ENCODE measurements at regions not wholly inside any gene's neighbourhood (a gene's known extent, or its start where the extent isn't known, plus 50 kb on each side); places are given as distances from the start of the nearest gene placed in this dataset.

GRCh38 chr6:103154779-103155572 lies 1704.7 kb downstream of the HACE1 start:
- TF ChIP-seq EP300 (conservative IDR thresholded peaks at IDR 0.05; ENCODE audit: poor library complexity, severe bottlenecking): peak; percentile 70
- peak; percentile 52 for TF ChIP-seq POLR2AphosphoS5 (IDR thresholded peaks at IDR 0.05)
- no peak for TF ChIP-seq RAD21 (conservative IDR thresholded peaks at IDR 0.05)
- Histone ChIP-seq H3K9ac (ENCODE audit: low read length) (no peak overlapping the region), H4K20me1 (ENCODE audit: insufficient read depth) (no peaks in the 10 kb centered on the region), H3F3A (ENCODE audit: insufficient read depth, low read length, poor library complexity, severe bottlenecking) (no peaks in the 10 kb centered on the region), H3K9me3 (ENCODE audit: low read length) (no peaks in the 10 kb centered on the region), H3K9me2 (ENCODE audit: insufficient read depth, low read length) (no peaks in the 10 kb centered on the region), H3K4me2 (ENCODE audit: low read length) (no peak overlapping the region), H3K4me3 (ENCODE audit: low read length) (no peak overlapping the region), H3K27ac (ENCODE audit: low read length) (peak overlapping the region; percentile 26), H2AFZ (ENCODE audit: low read depth, low read length) (no peak overlapping the region), H3K27me3 (ENCODE audit: insufficient read depth, low read depth, low read length) (no peaks in the 10 kb centered on the region), H3K36me3 (ENCODE audit: insufficient read depth, low read length) (no peaks in the 10 kb centered on the region), H3K79me2 (replicated peaks; ENCODE audit: insufficient read depth, low read length) (no peaks in the 10 kb centered on the region)

GRCh38 chr6:103153016-103153415 lies 1706.7 kb downstream of the HACE1 start:
- Histone ChIP-seq H3K4me3 (ENCODE audit: low read length) (no peak overlapping the region), H3K4me2 (ENCODE audit: low read length) (no peak overlapping the region), H3K9ac (ENCODE audit: low read length) (no peak overlapping the region), H4K20me1 (ENCODE audit: insufficient read depth) (no peaks in the 10 kb centered on the region), H3K36me3 (ENCODE audit: insufficient read depth, low read length) (no peaks in the 10 kb centered on the region), H3K9me3 (ENCODE audit: low read length) (no peaks in the 10 kb centered on the region), H3K27ac (ENCODE audit: low read length) (no peak overlapping the region), H2AFZ (ENCODE audit: low read depth, low read length) (no peak overlapping the region), H3K27me3 (ENCODE audit: insufficient read depth, low read depth, low read length) (no peaks in the 10 kb centered on the region), H3K9me2 (ENCODE audit: insufficient read depth, low read length) (no peaks in the 10 kb centered on the region), H3K79me2 (replicated peaks; ENCODE audit: insufficient read depth, low read length) (no peaks in the 10 kb centered on the region), H3F3A (ENCODE audit: insufficient read depth, low read length, poor library complexity, severe bottlenecking) (no peaks in the 10 kb centered on the region)
- TF ChIP-seq TAF1 (IDR thresholded peaks at IDR 0.05; ENCODE audit: low read depth): no peak

- no peak overlapping the region for H3K4me2 ChIP-seq (ENCODE audit: low read length)
- H3K27me3 ChIP-seq (ENCODE audit: insufficient read depth, low read depth, low read length): no peaks in the 10 kb centered on the region
- no peaks in the 10 kb centered on the region for H3F3A ChIP-seq (ENCODE audit: insufficient read depth, low read length, poor library complexity, severe bottlenecking)
- H3K79me2 ChIP-seq (replicated peaks; ENCODE audit: insufficient read depth, low read length): no peaks in the 10 kb centered on the region
- H3K27ac ChIP-seq (ENCODE audit: low read length): no peak overlapping the region
- TF ChIP-seq REST (IDR thresholded peaks at IDR 0.05; ENCODE audit: borderline replicate concordance): no peak
- TF ChIP-seq RAD21 (conservative IDR thresholded peaks at IDR 0.05): no peak
- TF ChIP-seq TAF1 (IDR thresholded peaks at IDR 0.05; ENCODE audit: low read depth): no peak
- no peak for TF ChIP-seq SMC3 (conservative IDR thresholded peaks at IDR 0.05; ENCODE audit: poor library complexity)
- no peak for TF ChIP-seq EZH2 (IDR thresholded peaks at IDR 0.05; ENCODE audit: borderline replicate concordance, insufficient read depth, low read length, poor library complexity, severe bottlenecking)
- TF ChIP-seq CTCF (IDR thresholded peaks at IDR 0.05; ENCODE audit: poor library complexity, severe bottlenecking): no peak
- no peak for TF ChIP-seq POLR2AphosphoS5 (IDR thresholded peaks at IDR 0.05)
- no peak for TF ChIP-seq MXI1 (conservative IDR thresholded peaks at IDR 0.05; ENCODE audit: poor library complexity, severe bottlenecking)
- no peak for TF ChIP-seq EP300 (conservative IDR thresholded peaks at IDR 0.05; ENCODE audit: poor library complexity, severe bottlenecking)
- no peak overlapping the region for H3K9ac ChIP-seq (ENCODE audit: low read length)
- H3K36me3 ChIP-seq (ENCODE audit: insufficient read depth, low read length): no peaks in the 10 kb centered on the region
- H3K4me3 ChIP-seq (ENCODE audit: low read length): no peak overlapping the region
- no peaks in the 10 kb centered on the region for H3K9me2 ChIP-seq (ENCODE audit: insufficient read depth, low read length)
- no peak overlapping the region for H2AFZ ChIP-seq (ENCODE audit: low read depth, low read length)
- H3K9me3 ChIP-seq (ENCODE audit: low read length): no peaks in the 10 kb centered on the region
- H4K20me1 ChIP-seq (ENCODE audit: insufficient read depth): no peaks in the 10 kb centered on the region
These were observed 1716.8 kb downstream of the HACE1 start for GRCh38 chr6:103142902-103143301.
